SU-DHL-6 (cell line): ENCODE measurements at regions not wholly inside any gene's neighbourhood (a gene's known extent, or its start where the extent isn't known, plus 50 kb on each side); places are given as distances from the start of the nearest gene placed in this dataset.

ENCODE experiments used
- H2AFZ ChIP-seq: fragments of 200-600 bp; sonication (generic); 2 replicates; pipeline ENCODE4 v1.6.1; 2014; ENCODE audit warnings: low read depth, mild to moderate bottlenecking, moderate library complexity, mixed read lengths, antibody characterized with exemption, low read length; ENCODE audit not compliant: severe bottlenecking
- H3F3A ChIP-seq: fragments of 200-600 bp; shearing (Covaris generic); 2 replicates; pipeline ENCODE4 v1.6.0; 2016; ENCODE audit warnings: antibody characterized with exemption, mild to moderate bottlenecking; ENCODE audit not compliant: insufficient read depth
- H3K27ac ChIP-seq: fragments of 200-600 bp; sonication (generic); 2 replicates; pipeline ENCODE4 v1.5.1; 2016; ENCODE audit warnings: low read depth, mild to moderate bottlenecking, low read length, moderate library complexity, mixed read lengths
- H3K27me3 ChIP-seq: fragments of 200-600 bp; sonication (generic), shearing (Covaris generic); 2 replicates; pipeline ENCODE4 v1.6.0; 2014; ENCODE audit warnings: mild to moderate bottlenecking, low read length
- H3K36me3 ChIP-seq: fragments of 200-600 bp; sonication (generic); 2 replicates; pipeline ENCODE4 v1.6.1; 2014; ENCODE audit warnings: mild to moderate bottlenecking, low read length, mixed read lengths
- H3K4me2 ChIP-seq: fragments of 300-600, 200-600 bp; shearing (Covaris generic), sonication (generic); 2 replicates; pipeline ENCODE4 v1.6.0; 2014; ENCODE audit warnings: low read length, low read depth, mild to moderate bottlenecking; ENCODE audit not compliant: poor library complexity, severe bottlenecking
- H3K4me3 ChIP-seq: fragments of 200-600 bp; sonication (generic); 2 replicates; pipeline ENCODE4 v1.5.1; 2014; ENCODE audit warnings: antibody characterized with exemption, low read length, mild to moderate bottlenecking, mixed read lengths; ENCODE audit not compliant: insufficient read depth, poor library complexity, severe bottlenecking
- H3K79me2 ChIP-seq: fragments of 200-600 bp; sonication (generic); 2 replicates; pipeline ENCODE4 v1.6.1; 2014; ENCODE audit warnings: mild to moderate bottlenecking, low read length, moderate library complexity; ENCODE audit not compliant: insufficient read depth
- H3K9ac ChIP-seq: fragments of 200-600 bp; sonication (generic); 2 replicates; pipeline ENCODE4 v1.7.0; 2014; ENCODE audit warnings: mild to moderate bottlenecking, low read length
- H3K9me2 ChIP-seq: fragments of 200-600 bp; sonication (generic); replicated peaks from 2 replicates; pipeline ENCODE4 v1.6.1; 2014; ENCODE audit warnings: low read length; ENCODE audit not compliant: insufficient read depth
- H3K9me3 ChIP-seq: fragments of 200-600 bp; sonication (generic); 2 replicates; pipeline ENCODE4 v1.6.1; 2014; ENCODE audit warnings: low read length, mixed read lengths; ENCODE audit not compliant: insufficient read depth
- H4K20me1 ChIP-seq: fragments of 200-600 bp; sonication (generic); 2 replicates; pipeline ENCODE4 v1.6.1; 2014; ENCODE audit warnings: low read depth, mild to moderate bottlenecking, antibody characterized with exemption, low read length, moderate library complexity, mixed read lengths
- EZH2phosphoT487 ChIP-seq: fragments of 200-600 bp; sonication (generic), shearing (Covaris generic); conservative IDR thresholded peaks from 2 replicates; pipeline ENCODE4 v1.6.1; 2018; ENCODE audit warnings: mild to moderate bottlenecking, antibody characterized with exemption, low read length, moderate library complexity, mixed read lengths
- TF ChIP-seq, protein P1 (sequence below): fragments of 200-600 bp; sonication (generic); IDR thresholded peaks from one replicate; pipeline ENCODE4 v1.5.1; 2017; ENCODE audit warnings: antibody characterized with exemption, mild to moderate bottlenecking, low read length, moderate library complexity; ENCODE audit not compliant: insufficient read depth, poor library complexity, severe bottlenecking

DNA sequence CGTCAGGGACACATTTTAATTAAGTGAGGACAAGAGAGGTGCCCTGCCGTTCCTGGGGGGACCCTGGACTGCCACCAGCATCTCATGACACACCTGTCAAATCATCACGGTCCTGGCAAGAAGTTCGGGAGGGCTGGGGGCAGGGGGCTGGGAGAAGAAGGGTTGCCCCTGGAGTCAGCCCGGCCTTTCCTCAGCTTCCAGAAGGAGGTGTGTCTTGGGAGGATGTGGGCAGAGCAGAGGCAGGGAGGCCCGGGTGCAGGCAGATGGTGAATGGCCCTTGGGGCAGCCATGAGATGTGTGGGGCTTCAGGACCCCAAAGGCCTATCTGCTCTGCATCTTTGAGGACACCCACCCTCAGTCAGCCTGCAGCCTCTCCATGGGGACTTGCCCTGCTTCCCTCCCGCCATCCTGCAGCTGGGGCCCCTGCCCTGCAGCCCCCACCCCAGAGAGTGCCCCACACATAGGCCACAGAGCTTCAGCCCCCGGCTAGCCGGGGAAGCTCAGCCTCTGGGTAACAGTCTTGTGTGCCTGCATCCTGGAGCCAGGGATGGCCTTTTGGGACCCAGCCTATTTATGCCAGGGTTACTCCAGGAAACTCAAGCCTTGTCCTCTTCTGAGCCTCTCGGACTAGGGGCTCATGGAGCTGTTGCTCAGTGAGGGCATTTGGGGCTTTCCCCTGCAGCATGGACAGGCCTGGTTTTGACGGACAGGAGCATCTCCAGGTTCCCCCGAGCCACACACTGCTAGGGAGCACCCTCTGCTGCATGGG is 178.5 kb downstream of the KIF26A start:
- no peak for TF ChIP-seq EZH2phosphoT487
- TF ChIP-seq, protein P1, sequence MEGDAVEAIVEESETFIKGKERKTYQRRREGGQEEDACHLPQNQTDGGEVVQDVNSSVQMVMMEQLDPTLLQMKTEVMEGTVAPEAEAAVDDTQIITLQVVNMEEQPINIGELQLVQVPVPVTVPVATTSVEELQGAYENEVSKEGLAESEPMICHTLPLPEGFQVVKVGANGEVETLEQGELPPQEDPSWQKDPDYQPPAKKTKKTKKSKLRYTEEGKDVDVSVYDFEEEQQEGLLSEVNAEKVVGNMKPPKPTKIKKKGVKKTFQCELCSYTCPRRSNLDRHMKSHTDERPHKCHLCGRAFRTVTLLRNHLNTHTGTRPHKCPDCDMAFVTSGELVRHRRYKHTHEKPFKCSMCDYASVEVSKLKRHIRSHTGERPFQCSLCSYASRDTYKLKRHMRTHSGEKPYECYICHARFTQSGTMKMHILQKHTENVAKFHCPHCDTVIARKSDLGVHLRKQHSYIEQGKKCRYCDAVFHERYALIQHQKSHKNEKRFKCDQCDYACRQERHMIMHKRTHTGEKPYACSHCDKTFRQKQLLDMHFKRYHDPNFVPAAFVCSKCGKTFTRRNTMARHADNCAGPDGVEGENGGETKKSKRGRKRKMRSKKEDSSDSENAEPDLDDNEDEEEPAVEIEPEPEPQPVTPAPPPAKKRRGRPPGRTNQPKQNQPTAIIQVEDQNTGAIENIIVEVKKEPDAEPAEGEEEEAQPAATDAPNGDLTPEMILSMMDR, result no peak
- no peaks in the 10 kb centered on the region for H3K9me3 ChIP-seq
- H3K27me3 ChIP-seq, result no peaks in the 10 kb centered on the region

DNA sequence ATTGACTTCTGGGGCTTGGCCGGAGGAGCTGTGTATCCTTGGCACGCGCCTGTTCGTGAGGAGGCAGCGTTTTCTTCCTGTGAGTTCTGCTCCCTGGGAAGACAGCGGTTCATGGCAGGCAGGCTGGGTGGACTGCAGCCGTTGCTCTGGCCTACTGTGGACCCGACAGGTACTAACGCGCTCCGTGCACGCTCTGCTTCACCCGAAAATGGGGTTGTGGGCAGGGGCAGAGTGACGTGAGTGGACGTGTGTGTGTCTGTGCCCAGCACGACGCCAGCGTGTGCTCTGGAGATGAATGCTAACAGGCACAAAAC is 179.1 kb downstream of the KIF26A start:
- H3K79me2 ChIP-seq, result no peaks in the 10 kb centered on the region
- TF ChIP-seq, protein P1, result no peak
- TF ChIP-seq EZH2phosphoT487, result no peak
- H2AFZ ChIP-seq, result no peak overlapping the region
- no peaks in the 10 kb centered on the region for H3K9me3 ChIP-seq
- H3K27me3 ChIP-seq, result no peaks in the 10 kb centered on the region
- no peaks in the 10 kb centered on the region for H4K20me1 ChIP-seq
- H3K9ac ChIP-seq, result no peak overlapping the region
- no peaks in the 10 kb centered on the region for H3F3A ChIP-seq
- H3K4me2 ChIP-seq, result no peak overlapping the region
- H3K36me3 ChIP-seq, result no peaks in the 10 kb centered on the region
- no peak overlapping the region for H3K27ac ChIP-seq
- H3K9me2 ChIP-seq, result no peaks in the 10 kb centered on the region
- H3K4me3 ChIP-seq, result no peak overlapping the region

More for the DNA sequence above, 178.5 kb downstream of the KIF26A start:
- H2AFZ ChIP-seq, result no peak overlapping the region
- H3K36me3 ChIP-seq, result no peaks in the 10 kb centered on the region
- no peaks in the 10 kb centered on the region for H3K9me2 ChIP-seq
- no peak overlapping the region for H3K27ac ChIP-seq
- no peak overlapping the region for H3K4me2 ChIP-seq
- H4K20me1 ChIP-seq, result no peaks in the 10 kb centered on the region
- no peak overlapping the region for H3K9ac ChIP-seq
- no peaks in the 10 kb centered on the region for H3F3A ChIP-seq
- no peaks in the 10 kb centered on the region for H3K79me2 ChIP-seq
- no peak overlapping the region for H3K4me3 ChIP-seq

DNA sequence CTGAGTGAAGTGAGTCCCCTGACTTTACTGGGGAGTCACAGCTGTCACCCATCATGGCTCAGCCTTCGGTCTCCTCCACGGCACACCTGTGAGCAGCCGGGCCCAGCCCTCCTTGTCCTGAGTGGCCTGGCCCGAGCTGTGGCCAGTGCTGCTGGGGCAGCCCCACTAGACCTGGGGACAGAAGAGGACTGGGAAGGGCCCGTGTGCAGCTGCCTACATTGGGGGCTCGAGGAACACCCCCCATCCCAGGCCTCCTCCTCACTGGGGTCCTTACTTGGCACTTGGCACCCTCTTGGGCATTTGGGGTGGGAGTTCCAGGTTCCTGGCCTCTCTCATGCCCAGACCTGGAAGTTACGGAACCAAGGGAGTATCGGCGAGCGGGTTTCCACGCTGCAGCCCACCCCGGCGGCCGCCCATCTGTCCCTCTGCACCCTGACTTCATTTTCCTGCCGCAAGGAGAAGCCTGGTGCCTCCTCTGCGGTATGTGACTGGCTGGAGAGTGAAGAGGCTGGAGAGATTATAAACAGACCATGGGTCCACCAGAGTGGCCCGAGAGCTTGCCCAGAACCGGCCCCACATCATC is 179.7 kb downstream of the KIF26A start:
- TF ChIP-seq EZH2phosphoT487, result no peak
- TF ChIP-seq, protein P1, result no peak
- no peaks in the 10 kb centered on the region for H3K9me3 ChIP-seq
- no peaks in the 10 kb centered on the region for H3K79me2 ChIP-seq
- H3K27me3 ChIP-seq, result no peaks in the 10 kb centered on the region
- no peak overlapping the region for H3K9ac ChIP-seq
- no peaks in the 10 kb centered on the region for H4K20me1 ChIP-seq
- no peaks in the 10 kb centered on the region for H3F3A ChIP-seq
- H3K9me2 ChIP-seq, result no peaks in the 10 kb centered on the region
- no peak overlapping the region for H3K27ac ChIP-seq
- no peak overlapping the region for H3K4me2 ChIP-seq
- no peaks in the 10 kb centered on the region for H3K36me3 ChIP-seq
- no peak overlapping the region for H3K4me3 ChIP-seq
- no peak overlapping the region for H2AFZ ChIP-seq
